IMR-90 (cell line): ENCODE measurements at regions not wholly inside any gene's neighbourhood (a gene's known extent, or its start where the extent isn't known, plus 50 kb on each side); places are given as distances from the start of the nearest gene placed in this dataset.

Source experiments
- ATAC-seq: fragments of 200-7000 bp; cut with Tn5 transposase; 2 replicates; pipeline ENCODE4 v1.9.1; 2020; ENCODE audit warnings: low read depth, mild to moderate bottlenecking, moderate library complexity
- BruUV-seq: library from RNA; stranded (reverse); fragments of 400-500 nt; replicated peaks from 2 replicates; lab custom pipeline; 2021; lab: Mats Ljungman, UMichigan
- CTCF ChIA-PET: fragments of 300-600 bp; formaldehyde crosslinking; extraction: SDS; loops from one replicate; lab custom pipeline; 2021; ENCODE audit warnings: antibody characterized with exemption; lab: Yijun Ruan, JAX
- POLR2A ChIA-PET: fragments of 300-600 bp; sonication (Branson Sonifier 250); formaldehyde crosslinking; loops from one replicate; lab custom pipeline; 2022; ENCODE audit warnings: antibody characterized with exemption; ENCODE audit not compliant: unreplicated experiment; lab: Charles Lee
- DNase-seq: peaks from one replicate; pipeline ENCODE4 v3.0.0; 2013
- H2AFZ ChIP-seq: replicated peaks from 2 replicates; pipeline ENCODE3; 2013; ENCODE audit warnings: low read length, mild to moderate bottlenecking; ENCODE audit not compliant: poor library complexity
- H2AK5ac ChIP-seq: 2 replicates; pipeline ENCODE4 v1.6.1; 2013; ENCODE audit warnings: low read depth, low read length, inconsistent platforms
- H2AK9ac ChIP-seq: replicated peaks from 2 replicates; pipeline ENCODE3; 2013; ENCODE audit warnings: mild to moderate bottlenecking, low read depth, low read length, moderate library complexity; ENCODE audit not compliant: poor library complexity
- H2BK120ac ChIP-seq: 2 replicates; pipeline ENCODE4 v1.6.1; 2013; ENCODE audit warnings: low read depth, low read length, inconsistent platforms
- H2BK15ac ChIP-seq: 3 replicates; pipeline ENCODE4 v1.6.1; 2013; ENCODE audit warnings: low read depth, low read length, inconsistent platforms
- H2BK20ac ChIP-seq: 2 replicates; pipeline ENCODE4 v1.6.1; 2013; ENCODE audit warnings: low read depth, mild to moderate bottlenecking, inconsistent platforms, low read length, moderate library complexity
- H2BK5ac ChIP-seq: 2 replicates; pipeline ENCODE4 v1.6.1; 2013; ENCODE audit warnings: mild to moderate bottlenecking, low read depth, low read length, inconsistent platforms; ENCODE audit not compliant: poor library complexity, severe bottlenecking
- H3K14ac ChIP-seq: replicated peaks from 2 replicates; pipeline ENCODE4 v1.6.1; 2013; ENCODE audit warnings: low read depth, low read length, inconsistent platforms
- H3K18ac ChIP-seq: 2 replicates; pipeline ENCODE4 v1.6.1; 2013; ENCODE audit warnings: low read depth, low read length, control low read depth
- H3K23ac ChIP-seq: 2 replicates; pipeline ENCODE4 v1.6.1; 2013; ENCODE audit warnings: low read depth, low read length, inconsistent platforms
- H3K27ac ChIP-seq: 2 replicates; pipeline ENCODE4 v1.5.1; 2013; ENCODE audit warnings: mild to moderate bottlenecking, control low read depth, low read length; ENCODE audit not compliant: insufficient read depth
- H3K27me3 ChIP-seq: 2 replicates; pipeline ENCODE4 v1.6.1; 2013; ENCODE audit warnings: low read length; ENCODE audit not compliant: control insufficient read depth, insufficient read depth
- H3K36me3 ChIP-seq: 2 replicates; pipeline ENCODE4 v1.6.1; 2013; ENCODE audit warnings: low read length, mixed read lengths; ENCODE audit not compliant: control insufficient read depth, insufficient read depth
- H3K4ac ChIP-seq: 2 replicates; pipeline ENCODE4 v1.6.1; 2013; ENCODE audit warnings: low read depth, low read length, inconsistent platforms
- H3K4me1 ChIP-seq: 2 replicates; pipeline ENCODE4 v1.6.1; 2013; ENCODE audit warnings: low read length, mixed read lengths; ENCODE audit not compliant: control insufficient read depth, insufficient read depth
- H3K4me2 ChIP-seq: 2 replicates; pipeline ENCODE4 v1.6.1; 2013; ENCODE audit warnings: low read depth, mild to moderate bottlenecking, control low read depth, low read length, moderate library complexity
- H3K4me3 ChIP-seq: 2 replicates; pipeline ENCODE4 v1.5.1; 2013; ENCODE audit warnings: low read depth, mild to moderate bottlenecking, control low read depth, low read length, moderate library complexity; ENCODE audit not compliant: insufficient read depth
- H3K56ac ChIP-seq: 2 replicates; pipeline ENCODE4 v1.6.1; 2013; ENCODE audit warnings: low read length, inconsistent platforms; ENCODE audit not compliant: insufficient read depth; ENCODE audit errors: extremely low read depth
- H3K79me1 ChIP-seq, 2 experiments: 2 replicates each; pipeline ENCODE4 v1.6.1; 2013; ENCODE audit warnings: low read length in 2 of 2, inconsistent platforms in 1 of 2, low read depth in 1 of 2
- H3K9ac ChIP-seq: 2 replicates; pipeline ENCODE4 v1.6.1; 2013; ENCODE audit warnings: low read depth, low read length, control low read depth
- H3K9me1 ChIP-seq: 2 replicates; pipeline ENCODE4 v1.6.1; 2013; ENCODE audit warnings: low read length, inconsistent platforms; ENCODE audit not compliant: insufficient read depth
- H3K9me3 ChIP-seq: 2 replicates; pipeline ENCODE4 v1.6.1; 2013; ENCODE audit warnings: low read length; ENCODE audit not compliant: control insufficient read depth, insufficient read depth
- H4K20me1 ChIP-seq: 2 replicates; pipeline ENCODE4 v1.6.1; 2013; ENCODE audit warnings: low read length, inconsistent platforms; ENCODE audit not compliant: insufficient read depth
- H4K5ac ChIP-seq: 2 replicates; pipeline ENCODE4 v1.6.1; 2013; ENCODE audit warnings: mild to moderate bottlenecking, low read depth, low read length, control low read depth
- H4K8ac ChIP-seq, 2 experiments: 2 replicates each; pipeline ENCODE4 v1.6.1; 2013; ENCODE audit warnings: low read depth in 2 of 2, low read length in 2 of 2, control low read depth in 1 of 2, inconsistent platforms in 1 of 2
- H4K91ac ChIP-seq: 2 replicates; pipeline ENCODE4 v1.6.1; 2013; ENCODE audit warnings: low read depth, low read length, inconsistent platforms; ENCODE audit not compliant: insufficient read depth
- BHLHE40 ChIP-seq: fragments of 150-350 bp; IDR thresholded peaks from 2 replicates; pipeline ENCODE4 v1.6.1; 2016; ENCODE audit warnings: mild to moderate bottlenecking, low read depth, low read length
- CHD1 ChIP-seq: IDR thresholded peaks from 2 replicates; pipeline ENCODE4 v1.6.1; 2012; ENCODE audit warnings: low read depth, low read length, improper control_type of control experiment
- CTCF ChIP-seq: conservative IDR thresholded peaks from 2 replicates; pipeline ENCODE4 v1.5.1; 2012; ENCODE audit warnings: mild to moderate bottlenecking, low read depth, low read length, improper control_type of control experiment
- ELK1 ChIP-seq: fragments of 150-350 bp; IDR thresholded peaks from 2 replicates; pipeline ENCODE4 v1.6.1; 2016; ENCODE audit warnings: low read depth, mild to moderate bottlenecking, low read length, moderate library complexity, borderline replicate concordance
- FOS ChIP-seq: fragments of 150-350 bp; IDR thresholded peaks from 2 replicates; pipeline ENCODE4 v1.6.1; 2016; ENCODE audit warnings: low read depth, low read length
- MAFK ChIP-seq: IDR thresholded peaks from 2 replicates; pipeline ENCODE4 v1.6.1; 2012; ENCODE audit warnings: low read depth, low read length, improper control_type of control experiment
- MAZ ChIP-seq: IDR thresholded peaks from 2 replicates; pipeline ENCODE4 v1.6.1; 2012; ENCODE audit warnings: low read depth, mild to moderate bottlenecking, low read length, improper control_type of control experiment, moderate library complexity, borderline replicate concordance
- MXI1 ChIP-seq: IDR thresholded peaks from 2 replicates; pipeline ENCODE4 v1.6.1; 2012; ENCODE audit warnings: low read depth, mild to moderate bottlenecking, low read length, moderate library complexity, borderline replicate concordance
- NFE2L2 ChIP-seq: fragments of 150-350 bp; IDR thresholded peaks from 2 replicates; pipeline ENCODE4 v1.6.1; 2016; ENCODE audit warnings: low read depth, mild to moderate bottlenecking, low read length
- POLR2A ChIP-seq: IDR thresholded peaks from 2 replicates; pipeline ENCODE4 v1.6.1; 2012; ENCODE audit warnings: mild to moderate bottlenecking, low read depth, low read length
- RCOR1 ChIP-seq: IDR thresholded peaks from 2 replicates; pipeline ENCODE4 v1.6.1; 2012; ENCODE audit warnings: mild to moderate bottlenecking, low read length, improper control_type of control experiment; ENCODE audit not compliant: insufficient replicate concordance
- RFX5 ChIP-seq: IDR thresholded peaks from 2 replicates; pipeline ENCODE4 v1.8.0; 2012; ENCODE audit warnings: low read depth, mild to moderate bottlenecking, low read length, moderate library complexity
- SMC3 ChIP-seq: fragments of 150-350 bp; IDR thresholded peaks from 2 replicates; pipeline ENCODE4 v1.6.1; 2016; ENCODE audit warnings: low read depth, mild to moderate bottlenecking, antibody characterized with exemption, low read length, moderate library complexity
- USF2 ChIP-seq: fragments of 150-350 bp; IDR thresholded peaks from 2 replicates; pipeline ENCODE4 v1.6.1; 2017; ENCODE audit warnings: mild to moderate bottlenecking, antibody characterized with exemption, low read length, low read depth
- WGBS, 2 experiments: methylation state at CpG; one replicate each; pipeline versions ENCODE4 v1.1.5 to v1.1.7; 2013; ENCODE audit warnings: missing lambda C conversion rate in 2 of 2; ENCODE audit not compliant: insufficient read length in 1 of 2; ENCODE audit errors: extremely low coverage in 2 of 2; 5-methylcytosine and 5-hydroxymethylcytosine counted together
- dilution Hi-C: fragments of 300-500 bp; cut with HindIII; formaldehyde crosslinking; loops from one replicate; pipeline ENCODE4 v1.14.3; 2018; ENCODE audit warnings: low sequenced_read_pairs; ENCODE audit not compliant: unreplicated experiment
- in situ Hi-C: fragments of 300-500 bp; cut with MboI; formaldehyde crosslinking; loops from 3 replicates; pipeline ENCODE4 v1.14.3; 2019; ENCODE audit warnings: low sequenced_read_pairs, inconsistent platforms, mixed read lengths
- intact Hi-C: fragments of 100-400 bp; cut with micrococcal nuclease; formaldehyde crosslinking; loops from 2 replicates; pipeline ENCODE4 v1.10.0; 2022

- DNase-seq (peak; percentile 24), ATAC-seq (peak; percentile 88)
- H3K27me3 ChIP-seq = no peaks in the 10 kb centered on the region
- H3K4me2 ChIP-seq = no peak overlapping the region
- H3K27ac ChIP-seq = no peak overlapping the region
- H2BK120ac ChIP-seq = no peak overlapping the region
- H3K56ac ChIP-seq = no peak overlapping the region
- H2BK15ac ChIP-seq = no peak overlapping the region
- H4K91ac ChIP-seq = no peak overlapping the region
- no peak overlapping the region for H3K14ac ChIP-seq
- H2AFZ ChIP-seq = peak overlapping the region; percentile 70
- no peak overlapping the region for H2BK5ac ChIP-seq
- no peaks in the 10 kb centered on the region for H3K36me3 ChIP-seq
- no peak overlapping the region; a peak in 1 of 4 replicates for H4K8ac ChIP-seq
- H4K20me1 ChIP-seq = no peaks in the 10 kb centered on the region
- in situ Hi-C loops = no loop called here
- no peak overlapping the region for H3K18ac ChIP-seq
- no peaks in the 10 kb centered on the region for H3K9me1 ChIP-seq
- POLR2A ChIA-PET = no interaction called here
- intact Hi-C loops = no loop called here
- no peak overlapping the region for H2BK20ac ChIP-seq
- H4K5ac ChIP-seq = peak overlapping the region; percentile 38; the same call in 1 of the 2 replicates
- H3K4me3 ChIP-seq = no peak overlapping the region
- TF ChIP-seq CHD1 (no peak), CTCF (no peak), ELK1 (no peak), SMC3 (no peak), MAZ (no peak), BHLHE40 (no peak), NFE2L2 (no peak), RCOR1 (no peak), MAFK (no peak), POLR2A (no peak), FOS (no peak), MXI1 (no peak), USF2 (no peak), RFX5 (no peak)
- no peaks in the 10 kb centered on the region for H3K79me1 ChIP-seq
- dilution Hi-C loops = no loop called here
- H2AK5ac ChIP-seq = no peak overlapping the region
- H3K9ac ChIP-seq = no peak overlapping the region
- H3K9me3 ChIP-seq = no peaks in the 10 kb centered on the region
- no peak overlapping the region for H2AK9ac ChIP-seq
- H3K4me1 ChIP-seq = peaks cover 6% of the 10 kb centered on the region; the same call in 1 of the 2 replicates
- WGBS, 2 experiments = no CpG with 5 or more reads among the region's 3 CpGs
- CTCF ChIA-PET = no interaction called here
- H3K4ac ChIP-seq = no peak overlapping the region
- H3K23ac ChIP-seq = no peak overlapping the region
- BruUV-seq = no TSS peak
Observed at GRCh38 chr1:87816646-87817045, 488.0 kb downstream of the LMO4 start.
